Stomach smooth muscle (tissue), 2 donors: ENCODE measurements at regions not wholly inside any gene's neighbourhood (a gene's known extent, or its start where the extent isn't known, plus 50 kb on each side); places are given as distances from the start of the nearest gene placed in this dataset.

Experiments used
- H3K27ac ChIP-seq: one replicate; pipeline ENCODE4 v1.7.0; 2013; ENCODE audit warnings: mild to moderate bottlenecking, low read length, inconsistent platforms
- H3K27me3 ChIP-seq, 2 donors: one replicate each; pipeline ENCODE4 v1.7.0; 2013; ENCODE audit warnings: low read length in 2 of 2; ENCODE audit not compliant: insufficient read depth in 2 of 2, control insufficient read depth in 1 of 2
- H3K36me3 ChIP-seq, 2 donors: one replicate each; pipeline ENCODE4 v1.7.0; 2013; ENCODE audit warnings: low read length in 2 of 2; ENCODE audit not compliant: control insufficient read depth in 2 of 2, insufficient read depth in 2 of 2
- H3K4me1 ChIP-seq: one replicate; pipeline ENCODE4 v1.7.0; 2013; ENCODE audit warnings: low read length; ENCODE audit not compliant: control insufficient read depth, insufficient read depth
- H3K4me3 ChIP-seq, 2 donors: one replicate each; pipeline ENCODE4 v1.7.0; 2013; ENCODE audit warnings: low read length in 2 of 2
- H3K9ac ChIP-seq, 2 donors: one replicate each; pipeline ENCODE4 v1.7.0; 2013; ENCODE audit warnings: low read length in 2 of 2, mild to moderate bottlenecking in 1 of 2
- H3K9me3 ChIP-seq, 2 donors: one replicate each; pipeline ENCODE4 v1.7.0; 2013; ENCODE audit warnings: low read length in 2 of 2; ENCODE audit not compliant: control insufficient read depth in 2 of 2
- donor health status: healthy.
- donor health status: Pancreatic carcinoma.

DNA sequence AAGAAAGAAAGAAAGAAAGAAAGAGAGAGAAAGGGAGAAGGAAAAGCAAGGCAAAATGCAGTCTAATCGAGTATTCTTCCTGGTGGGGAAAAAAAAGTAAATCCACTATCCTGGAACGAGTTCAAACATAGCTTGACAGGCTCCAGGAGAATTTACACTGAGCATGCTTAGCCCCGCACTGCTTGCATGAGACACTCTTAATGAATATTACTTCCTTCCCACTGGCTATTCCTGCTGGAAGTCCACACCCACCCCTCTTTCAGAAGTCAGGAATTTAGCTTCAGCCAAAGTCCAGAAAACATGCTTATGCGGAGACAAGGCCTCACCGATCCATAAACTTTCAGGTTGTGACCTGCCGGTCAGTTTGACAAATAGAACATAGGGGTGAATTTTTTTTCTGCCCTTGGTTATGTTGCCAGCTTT is 251.8 kb upstream of the BLID start:
- Histone ChIP-seq H3K4me1 (peaks cover 3% of the 10 kb centered on the region), H3K36me3 (no peaks in the 10 kb centered on the region), H3K27me3 (no peaks in the 10 kb centered on the region), H3K9ac (no peak overlapping the region), H3K9me3 (no peaks in the 10 kb centered on the region), H3K4me3 (peak overlapping the region in 1 of 2 donors; percentile 23), H3K27ac (no peak overlapping the region)

GRCh38 chr11:122365610-122366360 is 249.8 kb upstream of the BLID start:
- peaks cover 3% of the 10 kb centered on the region for H3K4me1 ChIP-seq
- H3K4me3 ChIP-seq = peak overlapping the region in 1 of 2 donors; percentile 40
- no peaks in the 10 kb centered on the region for H3K27me3 ChIP-seq
- H3K27ac ChIP-seq = no peak overlapping the region
- H3K9me3 ChIP-seq = no peaks in the 10 kb centered on the region
- no peaks in the 10 kb centered on the region for H3K36me3 ChIP-seq
- peak overlapping the region in 1 of 2 donors; percentile 42 for H3K9ac ChIP-seq

DNA sequence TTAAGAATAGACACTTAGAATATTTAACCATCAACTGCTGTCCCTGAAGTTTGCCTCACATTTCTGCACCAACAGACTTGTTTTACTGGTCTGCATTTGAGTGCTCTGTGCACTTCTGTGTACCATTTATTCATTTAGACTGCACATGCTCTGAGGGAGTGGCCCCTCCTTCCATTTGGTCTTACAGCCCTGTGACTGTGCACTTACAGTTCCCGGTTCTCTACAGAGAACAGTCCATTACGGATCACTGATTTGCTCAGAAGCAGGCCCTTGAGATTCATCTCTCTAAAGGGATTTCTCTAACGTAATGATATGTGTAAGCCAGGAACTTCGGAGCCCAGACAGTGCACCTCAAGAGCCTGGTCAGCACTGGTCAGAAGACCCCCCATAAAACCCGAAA is 247.3 kb upstream of the BLID start:
- no peak overlapping the region for H3K4me3 ChIP-seq
- H3K9ac ChIP-seq = no peak overlapping the region
- H3K27me3 ChIP-seq = peaks cover 0 to 2% of the 10 kb centered on the region in 2 donors
- peaks cover 3% of the 10 kb centered on the region for H3K4me1 ChIP-seq
- no peaks in the 10 kb centered on the region for H3K9me3 ChIP-seq
- no peak overlapping the region for H3K27ac ChIP-seq
- no peaks in the 10 kb centered on the region for H3K36me3 ChIP-seq

GRCh38 chr11:122362381-122362780 is 246.4 kb upstream of the BLID start:
- Histone ChIP-seq H3K36me3 (no peaks in the 10 kb centered on the region), H3K4me3 (no peak overlapping the region), H3K27me3 (peaks cover 0 to 2% of the 10 kb centered on the region in 2 donors), H3K27ac (no peak overlapping the region), H3K9me3 (no peaks in the 10 kb centered on the region), H3K4me1 (peaks cover 2% of the 10 kb centered on the region), H3K9ac (no peak overlapping the region)

GRCh38 chr11:122360875-122361274 is 244.9 kb upstream of the BLID start:
- Histone ChIP-seq H3K4me1 (no peaks in the 10 kb centered on the region), H3K9ac (no peak overlapping the region), H3K36me3 (no peaks in the 10 kb centered on the region), H3K9me3 (no peaks in the 10 kb centered on the region), H3K27me3 (peaks cover 0 to 2% of the 10 kb centered on the region in 2 donors), H3K4me3 (no peak overlapping the region), H3K27ac (no peak overlapping the region)

DNA sequence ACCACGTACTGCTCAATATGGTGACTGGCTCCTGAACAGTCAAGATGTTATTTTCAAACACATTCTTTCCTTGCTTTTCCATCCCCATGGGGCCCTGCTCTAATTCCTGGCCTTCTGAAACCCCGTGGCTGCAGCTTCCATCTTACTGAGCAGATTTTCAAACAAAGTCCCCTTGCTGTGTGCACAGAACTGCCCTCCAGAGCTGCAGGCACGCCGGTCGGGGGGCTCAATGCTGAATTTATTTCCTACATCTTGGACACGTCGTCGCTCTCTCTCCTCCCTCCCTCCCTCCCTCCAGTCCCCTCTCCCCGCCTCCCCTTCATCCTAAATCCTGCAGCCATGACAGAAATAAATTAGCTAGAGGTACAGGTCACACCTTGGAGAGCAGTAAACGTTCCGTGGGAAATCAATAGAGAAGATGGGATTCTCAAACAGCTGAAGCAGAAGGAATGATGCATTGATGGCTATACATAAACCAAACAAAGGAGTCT is 243.1 kb upstream of the BLID start:
- Histone ChIP-seq H3K9ac (no peak overlapping the region), H3K27me3 (peaks cover 0 to 2% of the 10 kb centered on the region in 2 donors), H3K9me3 (no peaks in the 10 kb centered on the region), H3K4me3 (no peak overlapping the region), H3K4me1 (no peaks in the 10 kb centered on the region), H3K27ac (no peak overlapping the region), H3K36me3 (no peaks in the 10 kb centered on the region)

- no peak overlapping the region for H3K9ac ChIP-seq
- H3K36me3 ChIP-seq = no peaks in the 10 kb centered on the region
- no peaks in the 10 kb centered on the region for H3K9me3 ChIP-seq
- peaks cover 0 to 2% of the 10 kb centered on the region in 2 donors for H3K27me3 ChIP-seq
- no peaks in the 10 kb centered on the region for H3K4me1 ChIP-seq
- H3K27ac ChIP-seq = no peak overlapping the region
- no peak overlapping the region for H3K4me3 ChIP-seq
Observed at GRCh38 chr11:122358292-122358691, 242.3 kb upstream of the BLID start.

GRCh38 chr11:122355968-122356367 is 240.0 kb upstream of the BLID start:
- H3K27me3 ChIP-seq = peaks cover 0 to 2% of the 10 kb centered on the region in 2 donors

DNA sequence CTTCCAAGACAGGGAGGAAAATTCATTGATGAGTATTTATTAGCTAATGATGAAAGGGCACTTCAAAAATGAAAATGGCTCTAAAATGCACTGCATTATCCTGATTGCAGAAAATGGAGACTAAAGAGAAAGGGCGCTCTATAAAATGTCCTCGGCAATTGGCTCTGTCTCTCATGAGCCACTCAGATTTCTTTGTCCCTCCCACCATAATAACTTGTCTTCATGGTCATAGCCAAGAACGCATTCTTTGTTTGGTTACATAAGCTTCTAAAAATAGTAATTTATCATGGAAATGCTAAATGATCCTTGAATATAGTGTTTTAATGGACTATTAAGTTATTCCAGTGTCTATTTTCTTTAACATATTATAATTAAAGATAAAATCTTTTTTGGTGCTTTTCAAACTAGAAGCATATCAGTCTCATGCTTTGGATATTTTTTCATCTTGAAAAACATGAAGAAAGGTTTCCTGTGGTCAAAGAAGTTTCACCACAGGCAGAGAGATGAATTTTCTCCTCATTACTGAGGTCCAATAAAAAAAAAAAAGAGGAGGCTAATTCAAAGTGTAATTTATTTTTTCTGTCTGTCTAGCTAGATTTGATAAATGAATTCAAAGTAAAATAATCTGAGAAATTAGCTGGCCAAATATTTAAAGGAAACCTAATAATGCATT is 238.1 kb upstream of the BLID start:
- Histone ChIP-seq H3K4me1 (no peaks in the 10 kb centered on the region), H3K27ac (no peak overlapping the region), H3K27me3 (no peaks in the 10 kb centered on the region), H3K36me3 (no peaks in the 10 kb centered on the region), H3K9me3 (no peaks in the 10 kb centered on the region), H3K9ac (no peak overlapping the region), H3K4me3 (no peak overlapping the region)

More at GRCh38 chr11:122355968-122356367, 240.0 kb upstream of the BLID start:
- Histone ChIP-seq H3K36me3 (no peaks in the 10 kb centered on the region), H3K4me3 (no peak overlapping the region), H3K9me3 (no peaks in the 10 kb centered on the region), H3K9ac (no peak overlapping the region), H3K4me1 (no peaks in the 10 kb centered on the region), H3K27ac (no peak overlapping the region)

GRCh38 chr11:122353561-122353960 is 237.5 kb upstream of the BLID start:
- Histone ChIP-seq H3K36me3 (no peaks in the 10 kb centered on the region), H3K4me3 (no peak overlapping the region), H3K27ac (no peak overlapping the region), H3K27me3 (no peaks in the 10 kb centered on the region), H3K9me3 (no peaks in the 10 kb centered on the region), H3K9ac (no peak overlapping the region), H3K4me1 (no peaks in the 10 kb centered on the region)
